ENCODE measurements at regions not wholly inside any gene's neighbourhood (a gene's known extent, or its start where the extent isn't known, plus 50 kb on each side); places are given as distances from the start of the nearest gene placed in this dataset.

- no peak overlapping the region for H3K27ac Mint-ChIP-seq (ENCODE audit: low read depth, unreplicated experiment)
- no peak for TF ChIP-seq CTCF (IDR thresholded peaks at IDR 0.05; ENCODE audit: unreplicated experiment)
- no peak overlapping the region for H3K4me3 Mint-ChIP-seq (ENCODE audit: unreplicated experiment)
- ChIA-PET POLR2A (no interaction called here), CTCF (interaction anchor here (0.6 kb wide), 1 partner anchor 451 kb away, joined by 3 read pairs; no protein-coding TSS in a partner anchor)
- H3K27me3 Mint-ChIP-seq (ENCODE audit: insufficient read depth, unreplicated experiment), result no peaks in the 10 kb centered on the region
- no peaks in the 10 kb centered on the region for H3K4me1 Mint-ChIP-seq (ENCODE audit: insufficient read depth, unreplicated experiment)
- H3K9me3 Mint-ChIP-seq (ENCODE audit: unreplicated experiment), result no peaks in the 10 kb centered on the region
- no peaks in the 10 kb centered on the region for H3K36me3 Mint-ChIP-seq (ENCODE audit: insufficient read depth, unreplicated experiment)
- no TSS peak for BruUV-seq (replicated peaks)
- peak; percentile 24 for DNase-seq (ENCODE audit: unreplicated experiment)
- intact Hi-C loops (cut with micrococcal nuclease), result no loop called here
Measured at GRCh38 chr12:77401064-77401769, 335.8 kb upstream of the E2F7 start.

GRCh38 chr12:77392467-77393088 lies 327.2 kb upstream of the E2F7 start:
- DNase-seq (ENCODE audit: unreplicated experiment), result no peak

GRCh38 chr12:77388445-77389265 lies 323.3 kb upstream of the E2F7 start:
- no peak overlapping the region for H3K27ac Mint-ChIP-seq (ENCODE audit: low read depth, unreplicated experiment)

More at GRCh38 chr12:77392467-77393088, 327.2 kb upstream of the E2F7 start:
- Mint-ChIP-seq H3K27ac (ENCODE audit: low read depth, unreplicated experiment) (no peak overlapping the region), H3K36me3 (ENCODE audit: insufficient read depth, unreplicated experiment) (no peaks in the 10 kb centered on the region), H3K9me3 (ENCODE audit: unreplicated experiment) (no peaks in the 10 kb centered on the region), H3K4me3 (ENCODE audit: unreplicated experiment) (no peak overlapping the region), H3K27me3 (ENCODE audit: insufficient read depth, unreplicated experiment) (no peaks in the 10 kb centered on the region), H3K4me1 (ENCODE audit: insufficient read depth, unreplicated experiment) (peaks cover 8% of the 10 kb centered on the region)
- intact Hi-C loops (cut with micrococcal nuclease), result no loop called here
- no TSS peak for BruUV-seq (replicated peaks)
- ChIA-PET POLR2A (no interaction called here), CTCF (interaction anchor here (0.6 to 0.9 kb wide), 2 partner anchors 10 to 163 kb away, joined by 3 read pairs; no protein-coding TSS in a partner anchor)
- no peak for TF ChIP-seq CTCF (IDR thresholded peaks at IDR 0.05; ENCODE audit: unreplicated experiment)

More at GRCh38 chr12:77388445-77389265, 323.3 kb upstream of the E2F7 start:
- intact Hi-C loops (cut with micrococcal nuclease), result no loop called here
- H3K4me3 Mint-ChIP-seq (ENCODE audit: unreplicated experiment), result no peak overlapping the region
- peaks cover 8% of the 10 kb centered on the region for H3K4me1 Mint-ChIP-seq (ENCODE audit: insufficient read depth, unreplicated experiment)
- ChIA-PET CTCF (no interaction called here), POLR2A (interaction anchor here (0.6 kb wide), 1 partner anchor 184 kb away, joined by 3 read pairs; no protein-coding TSS in a partner anchor)
- TF ChIP-seq CTCF (IDR thresholded peaks at IDR 0.05; ENCODE audit: unreplicated experiment), result no peak
- BruUV-seq (replicated peaks), result no TSS peak
- no peaks in the 10 kb centered on the region for H3K27me3 Mint-ChIP-seq (ENCODE audit: insufficient read depth, unreplicated experiment)
- no peaks in the 10 kb centered on the region for H3K9me3 Mint-ChIP-seq (ENCODE audit: unreplicated experiment)
- no peaks in the 10 kb centered on the region for H3K36me3 Mint-ChIP-seq (ENCODE audit: insufficient read depth, unreplicated experiment)
- DNase-seq (ENCODE audit: unreplicated experiment), result no peak
